Activated CD4-positive, alpha-beta T cell treated with anti-CD3 and anti-CD28 coated beads, Interleukin-2, amount 10 ng/mL, durations not matched to agents 7 days and 5 days (primary cell): ENCODE measurements at regions not wholly inside any gene's neighbourhood (a gene's known extent, or its start where the extent isn't known, plus 50 kb on each side); places are given as distances from the start of the nearest gene placed in this dataset.
A peak's percentile ranks its signal among the peaks of the same experiment; 100 is the strongest.

Experiments used
- CTCF ChIA-PET: fragments of 350-600 bp; sonication (Branson Sonifier 250); formaldehyde crosslinking; loops from one replicate; lab custom pipeline; 2021; ENCODE audit warnings: antibody characterized with exemption; lab: Charles Lee
- POLR2A ChIA-PET: fragments of 350-600 bp; sonication (Branson Sonifier 250); formaldehyde crosslinking; loops from one replicate; lab custom pipeline; 2021; ENCODE audit warnings: antibody characterized with exemption; lab: Charles Lee
- DNase-seq: peaks from one replicate; pipeline ENCODE4 v3.0.0-alpha.2; 2020
- H3K27ac Mint-ChIP-seq: one replicate; pipeline ENCODE4 v1.8.0; 2021; ENCODE audit warnings: mild to moderate bottlenecking, moderate library complexity, mixed read lengths
- H3K27me3 Mint-ChIP-seq: one replicate; pipeline ENCODE4 v1.8.0; 2021; ENCODE audit warnings: mixed read lengths
- H3K36me3 Mint-ChIP-seq: one replicate; pipeline ENCODE4 v1.8.0; 2021; ENCODE audit warnings: low read depth, mixed read lengths
- H3K4me1 Mint-ChIP-seq: one replicate; pipeline ENCODE4 v1.8.0; 2021; ENCODE audit warnings: mixed read lengths
- H3K4me3 Mint-ChIP-seq: one replicate; pipeline ENCODE4 v1.8.0; 2021; ENCODE audit warnings: mild to moderate bottlenecking, moderate library complexity, mixed read lengths
- H3K9me3 Mint-ChIP-seq: one replicate; pipeline ENCODE4 v1.8.0; 2021; ENCODE audit warnings: mixed read lengths

- CTCF ChIA-PET: interaction anchor here (0.6 kb wide), 1 partner anchor 344 kb away, joined by 3 read pairs; no protein-coding TSS in a partner anchor
- peak; percentile 8 for DNase-seq
Observed at GRCh38 chrX:8971116-8971515, 62.8 kb downstream of the FAM9B start.

GRCh38 chrX:8969378-8969777, 64.5 kb downstream of the FAM9B start:
- no peaks in the 10 kb centered on the region for H3K9me3 Mint-ChIP-seq
- DNase-seq: no peak
- no peaks in the 10 kb centered on the region for H3K36me3 Mint-ChIP-seq
- CTCF ChIA-PET: no interaction called here
- POLR2A ChIA-PET: no interaction called here
- H3K27ac Mint-ChIP-seq: no peak overlapping the region
- H3K4me1 Mint-ChIP-seq: peaks cover 3% of the 10 kb centered on the region
- H3K4me3 Mint-ChIP-seq: no peak overlapping the region
- no peaks in the 10 kb centered on the region for H3K27me3 Mint-ChIP-seq

More at GRCh38 chrX:8971116-8971515, 62.8 kb downstream of the FAM9B start:
- POLR2A ChIA-PET: no interaction called here
- Mint-ChIP-seq H3K27ac (no peak overlapping the region), H3K4me3 (no peak overlapping the region), H3K4me1 (peaks cover 3% of the 10 kb centered on the region), H3K9me3 (no peaks in the 10 kb centered on the region), H3K36me3 (no peaks in the 10 kb centered on the region), H3K27me3 (no peaks in the 10 kb centered on the region)

GRCh38 chrX:8967461-8967860, 66.5 kb downstream of the FAM9B start:
- no peaks in the 10 kb centered on the region for H3K27me3 Mint-ChIP-seq
- POLR2A ChIA-PET: no interaction called here

GRCh38 chrX:8960957-8961468, 72.9 kb downstream of the FAM9B start:
- Mint-ChIP-seq H3K27ac (no peak overlapping the region), H3K36me3 (no peaks in the 10 kb centered on the region), H3K4me3 (no peak overlapping the region), H3K4me1 (no peaks in the 10 kb centered on the region), H3K27me3 (no peaks in the 10 kb centered on the region), H3K9me3 (no peaks in the 10 kb centered on the region)
- no peak for DNase-seq
- ChIA-PET POLR2A (no interaction called here), CTCF (no interaction called here)

More at GRCh38 chrX:8967461-8967860, 66.5 kb downstream of the FAM9B start:
- H3K4me1 Mint-ChIP-seq: peaks cover 3% of the 10 kb centered on the region
- DNase-seq: no peak
- H3K27ac Mint-ChIP-seq: peak overlapping the region; percentile 62
- no peak overlapping the region for H3K4me3 Mint-ChIP-seq
- no peaks in the 10 kb centered on the region for H3K36me3 Mint-ChIP-seq
- CTCF ChIA-PET: no interaction called here
- H3K9me3 Mint-ChIP-seq: no peaks in the 10 kb centered on the region

- no peaks in the 10 kb centered on the region for H3K4me1 Mint-ChIP-seq
- peaks cover 4% of the 10 kb centered on the region for H3K27me3 Mint-ChIP-seq
- no peak overlapping the region for H3K4me3 Mint-ChIP-seq
- CTCF ChIA-PET: no interaction called here
- no peaks in the 10 kb centered on the region for H3K9me3 Mint-ChIP-seq
- POLR2A ChIA-PET: no interaction called here
- no peaks in the 10 kb centered on the region for H3K36me3 Mint-ChIP-seq
- no peak overlapping the region for H3K27ac Mint-ChIP-seq
- DNase-seq: no peak
Observed at GRCh38 chrX:8955511-8955910, 78.4 kb downstream of the FAM9B start.

- Mint-ChIP-seq H3K27ac (no peak overlapping the region), H3K4me1 (no peaks in the 10 kb centered on the region), H3K4me3 (no peak overlapping the region), H3K36me3 (no peaks in the 10 kb centered on the region), H3K9me3 (no peaks in the 10 kb centered on the region), H3K27me3 (peaks cover 2% of the 10 kb centered on the region)
- DNase-seq: no peak
- ChIA-PET CTCF (no interaction called here), POLR2A (no interaction called here)
Observed at GRCh38 chrX:8946563-8946962, 87.4 kb downstream of the FAM9B start.

GRCh38 chrX:8939322-8939721, 94.6 kb downstream of the FAM9B start:
- ChIA-PET POLR2A (no interaction called here), CTCF (no interaction called here)
- Mint-ChIP-seq H3K27ac (no peak overlapping the region), H3K4me3 (no peak overlapping the region), H3K4me1 (no peaks in the 10 kb centered on the region), H3K9me3 (peaks cover 6% of the 10 kb centered on the region), H3K27me3 (no peaks in the 10 kb centered on the region), H3K36me3 (no peaks in the 10 kb centered on the region)
- no peak for DNase-seq

- ChIA-PET CTCF (no interaction called here), POLR2A (no interaction called here)
- DNase-seq: no peak
- Mint-ChIP-seq H3K27me3 (peaks cover 4% of the 10 kb centered on the region), H3K9me3 (no peaks in the 10 kb centered on the region), H3K4me1 (no peaks in the 10 kb centered on the region), H3K36me3 (no peaks in the 10 kb centered on the region), H3K27ac (no peak overlapping the region), H3K4me3 (no peak overlapping the region)
Observed at GRCh38 chrX:8927701-8928100, 106.2 kb downstream of the FAM9B start.

- POLR2A ChIA-PET: no interaction called here
- Mint-ChIP-seq H3K9me3 (no peaks in the 10 kb centered on the region), H3K4me3 (no peak overlapping the region)
Observed at GRCh38 chrX:8927066-8927635, 106.8 kb downstream of the FAM9B start.

GRCh38 chrX:8921615-8922014, 112.3 kb downstream of the FAM9B start:
- H3K4me1 Mint-ChIP-seq: no peaks in the 10 kb centered on the region
- ChIA-PET POLR2A (no interaction called here), CTCF (no interaction called here)
- no peaks in the 10 kb centered on the region for H3K9me3 Mint-ChIP-seq
- DNase-seq: no peak
- H3K27ac Mint-ChIP-seq: no peak overlapping the region
- no peaks in the 10 kb centered on the region for H3K36me3 Mint-ChIP-seq
- peaks cover 6% of the 10 kb centered on the region for H3K27me3 Mint-ChIP-seq
- H3K4me3 Mint-ChIP-seq: no peak overlapping the region

More at GRCh38 chrX:8927066-8927635, 106.8 kb downstream of the FAM9B start:
- CTCF ChIA-PET: interaction anchor here (1.2 kb wide), 1 partner anchor 10 kb away, joined by 3 read pairs; no protein-coding TSS in a partner anchor
- Mint-ChIP-seq H3K36me3 (no peaks in the 10 kb centered on the region), H3K27me3 (peaks cover 6% of the 10 kb centered on the region), H3K4me1 (no peaks in the 10 kb centered on the region), H3K27ac (no peak overlapping the region)
- no peak for DNase-seq

- no peaks in the 10 kb centered on the region for H3K9me3 Mint-ChIP-seq
- DNase-seq: no peak
Observed at GRCh38 chrX:8919801-8920200, 114.1 kb downstream of the FAM9B start.

GRCh38 chrX:8916697-8917096, 115.5 kb upstream of the FAM9A start:
- no peak for DNase-seq
- H3K27ac Mint-ChIP-seq: peak overlapping the region; percentile 31
- H3K27me3 Mint-ChIP-seq: no peaks in the 10 kb centered on the region
- H3K36me3 Mint-ChIP-seq: no peaks in the 10 kb centered on the region
- POLR2A ChIA-PET: no interaction called here
- no peaks in the 10 kb centered on the region for H3K9me3 Mint-ChIP-seq
- H3K4me3 Mint-ChIP-seq: no peak overlapping the region
- CTCF ChIA-PET: no interaction called here
- no peaks in the 10 kb centered on the region for H3K4me1 Mint-ChIP-seq

More at GRCh38 chrX:8919801-8920200, 114.1 kb downstream of the FAM9B start:
- Mint-ChIP-seq H3K36me3 (no peaks in the 10 kb centered on the region), H3K27me3 (peaks cover 6% of the 10 kb centered on the region), H3K27ac (no peak overlapping the region), H3K4me3 (no peak overlapping the region), H3K4me1 (no peaks in the 10 kb centered on the region)
- ChIA-PET POLR2A (no interaction called here), CTCF (no interaction called here)

GRCh38 chrX:8914681-8915080, 113.5 kb upstream of the FAM9A start:
- no peak overlapping the region for H3K27ac Mint-ChIP-seq
- no peaks in the 10 kb centered on the region for H3K9me3 Mint-ChIP-seq
- POLR2A ChIA-PET: no interaction called here
- DNase-seq: no peak
- no peaks in the 10 kb centered on the region for H3K36me3 Mint-ChIP-seq
- H3K4me3 Mint-ChIP-seq: no peak overlapping the region
- CTCF ChIA-PET: no interaction called here
- no peaks in the 10 kb centered on the region for H3K27me3 Mint-ChIP-seq
- no peaks in the 10 kb centered on the region for H3K4me1 Mint-ChIP-seq
